ENCODE measurements at regions not wholly inside any gene's neighbourhood (a gene's known extent, or its start where the extent isn't known, plus 50 kb on each side); places are given as distances from the start of the nearest gene placed in this dataset.

DNA sequence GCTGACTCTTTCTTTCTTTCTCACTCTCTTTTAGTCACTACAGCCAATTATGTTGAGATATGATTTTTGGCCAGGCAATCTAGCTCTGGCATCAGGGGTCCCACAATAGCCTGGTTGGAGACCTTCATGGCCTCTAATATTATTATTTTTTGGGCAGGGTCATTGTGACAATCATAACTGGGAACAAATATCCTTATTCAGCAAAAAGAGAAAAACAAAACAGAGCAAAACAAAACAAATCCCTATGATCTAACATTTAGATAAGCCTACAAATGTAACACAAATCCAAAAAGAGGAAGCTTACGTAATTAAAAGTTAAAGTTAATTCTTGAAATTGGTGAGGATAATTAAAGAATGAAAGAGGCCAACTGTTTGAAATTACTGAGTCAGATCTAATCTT lies 640.0 kb downstream of the TUSC7 start:
- Histone ChIP-seq H3K27ac (no peak overlapping the region), H3K27me3 (no peaks in the 10 kb centered on the region), H3K4me3 (no peak overlapping the region), H3K36me3 (no peaks in the 10 kb centered on the region), H3K4me1 (no peaks in the 10 kb centered on the region), H3K9me3 (no peaks in the 10 kb centered on the region)
- TF ChIP-seq, protein P1, sequence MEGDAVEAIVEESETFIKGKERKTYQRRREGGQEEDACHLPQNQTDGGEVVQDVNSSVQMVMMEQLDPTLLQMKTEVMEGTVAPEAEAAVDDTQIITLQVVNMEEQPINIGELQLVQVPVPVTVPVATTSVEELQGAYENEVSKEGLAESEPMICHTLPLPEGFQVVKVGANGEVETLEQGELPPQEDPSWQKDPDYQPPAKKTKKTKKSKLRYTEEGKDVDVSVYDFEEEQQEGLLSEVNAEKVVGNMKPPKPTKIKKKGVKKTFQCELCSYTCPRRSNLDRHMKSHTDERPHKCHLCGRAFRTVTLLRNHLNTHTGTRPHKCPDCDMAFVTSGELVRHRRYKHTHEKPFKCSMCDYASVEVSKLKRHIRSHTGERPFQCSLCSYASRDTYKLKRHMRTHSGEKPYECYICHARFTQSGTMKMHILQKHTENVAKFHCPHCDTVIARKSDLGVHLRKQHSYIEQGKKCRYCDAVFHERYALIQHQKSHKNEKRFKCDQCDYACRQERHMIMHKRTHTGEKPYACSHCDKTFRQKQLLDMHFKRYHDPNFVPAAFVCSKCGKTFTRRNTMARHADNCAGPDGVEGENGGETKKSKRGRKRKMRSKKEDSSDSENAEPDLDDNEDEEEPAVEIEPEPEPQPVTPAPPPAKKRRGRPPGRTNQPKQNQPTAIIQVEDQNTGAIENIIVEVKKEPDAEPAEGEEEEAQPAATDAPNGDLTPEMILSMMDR (IDR thresholded peaks at IDR 0.05) = no peak
- no peak for TF ChIP-seq POLR2A (IDR thresholded peaks at IDR 0.05)
- DNase-seq = no peak

DNA sequence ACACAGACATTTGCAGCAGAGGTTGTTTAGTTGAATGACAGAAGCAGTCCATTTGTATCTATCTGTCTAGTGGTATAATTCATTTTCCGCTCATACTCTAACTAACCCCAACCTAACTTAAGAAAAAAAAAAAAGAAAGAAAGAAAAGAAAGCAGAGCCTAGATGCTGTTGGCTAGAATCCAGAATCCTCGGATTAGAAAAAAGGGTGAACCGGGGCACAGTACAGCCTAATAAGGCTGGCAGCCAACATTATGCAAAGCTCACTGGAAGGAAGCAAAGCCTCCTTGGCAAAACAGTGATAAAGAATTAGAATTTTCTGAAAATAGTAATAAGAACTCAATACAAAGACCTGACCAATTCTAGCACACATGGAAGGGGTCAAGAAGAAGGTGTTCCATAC lies 640.8 kb downstream of the TUSC7 start:
- H3K27me3 ChIP-seq = no peaks in the 10 kb centered on the region
- no peaks in the 10 kb centered on the region for H3K36me3 ChIP-seq
- no peak for TF ChIP-seq POLR2A (IDR thresholded peaks at IDR 0.05)
- TF ChIP-seq, protein P1 (IDR thresholded peaks at IDR 0.05) = no peak
- H3K4me3 ChIP-seq = no peak overlapping the region
- DNase-seq = no peak
- no peaks in the 10 kb centered on the region for H3K9me3 ChIP-seq
- H3K27ac ChIP-seq = no peak overlapping the region
- H3K4me1 ChIP-seq = no peaks in the 10 kb centered on the region

DNA sequence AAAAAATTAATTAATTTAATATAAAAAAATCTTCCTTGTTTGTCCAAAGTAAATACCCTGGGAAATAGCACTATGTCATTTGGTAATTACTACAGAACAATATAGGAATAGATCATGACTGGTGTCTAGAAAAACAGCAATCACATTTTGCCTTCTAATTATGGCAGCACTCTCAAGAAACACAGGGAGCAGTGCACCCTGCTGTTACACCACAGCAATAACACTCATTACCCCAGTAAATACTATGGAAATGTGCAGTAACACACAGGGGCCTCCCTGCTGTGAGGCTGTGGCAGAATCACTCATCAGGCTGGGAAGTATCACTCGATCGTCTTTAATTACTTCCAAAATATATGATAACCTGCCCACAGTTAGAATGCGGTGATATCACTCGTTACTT lies 646.0 kb downstream of the TUSC7 start:
- no peak for TF ChIP-seq POLR2A (IDR thresholded peaks at IDR 0.05)
- TF ChIP-seq, protein P1 (IDR thresholded peaks at IDR 0.05) = peak in 4 of 6 experiments; percentile 27 to 78 (median 76)
- DNase-seq = peak in 1 of 3 donors; percentile 52
- no peaks in the 10 kb centered on the region for H3K4me1 ChIP-seq
- no peak overlapping the region for H3K4me3 ChIP-seq
- no peaks in the 10 kb centered on the region for H3K9me3 ChIP-seq
- no peaks in the 10 kb centered on the region for H3K36me3 ChIP-seq
- H3K27ac ChIP-seq = no peak overlapping the region
- H3K27me3 ChIP-seq = no peaks in the 10 kb centered on the region

DNA sequence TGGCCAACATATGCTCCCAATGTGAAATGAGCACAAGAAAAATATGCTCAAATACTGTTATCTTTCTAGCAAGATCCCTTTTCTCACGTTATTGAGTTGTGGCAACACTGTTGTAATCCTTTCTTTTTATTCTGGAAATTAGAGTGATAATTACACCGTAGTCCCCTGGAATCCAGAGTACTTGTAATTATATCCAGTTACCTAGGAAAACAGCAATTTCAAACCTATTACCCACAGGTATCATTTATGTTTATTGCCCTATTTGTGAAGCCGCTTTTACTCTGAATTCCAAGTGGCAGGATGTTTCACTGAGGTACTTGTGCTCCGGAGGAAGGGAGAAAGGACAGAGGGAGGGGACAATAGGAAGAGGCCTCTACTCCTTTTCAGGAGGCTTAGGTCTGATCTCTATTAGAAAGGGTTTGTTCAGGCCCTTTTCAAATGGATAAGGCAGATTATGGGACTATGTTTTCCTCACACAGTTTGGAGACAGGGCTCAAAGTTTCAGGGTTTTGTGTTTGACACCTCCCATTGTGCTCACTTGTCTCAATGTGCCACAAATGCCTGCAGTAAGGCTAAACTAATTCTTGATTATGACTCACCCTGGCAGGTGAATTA lies 646.6 kb downstream of the TUSC7 start:
- Histone ChIP-seq H3K4me3 (no peak overlapping the region), H3K27me3 (no peaks in the 10 kb centered on the region), H3K27ac (no peak overlapping the region), H3K9me3 (no peaks in the 10 kb centered on the region), H3K4me1 (no peaks in the 10 kb centered on the region), H3K36me3 (no peaks in the 10 kb centered on the region)
- TF ChIP-seq, protein P1 (IDR thresholded peaks at IDR 0.05) = no peak
- no peak for TF ChIP-seq POLR2A (IDR thresholded peaks at IDR 0.05)
- no peak for DNase-seq

DNA sequence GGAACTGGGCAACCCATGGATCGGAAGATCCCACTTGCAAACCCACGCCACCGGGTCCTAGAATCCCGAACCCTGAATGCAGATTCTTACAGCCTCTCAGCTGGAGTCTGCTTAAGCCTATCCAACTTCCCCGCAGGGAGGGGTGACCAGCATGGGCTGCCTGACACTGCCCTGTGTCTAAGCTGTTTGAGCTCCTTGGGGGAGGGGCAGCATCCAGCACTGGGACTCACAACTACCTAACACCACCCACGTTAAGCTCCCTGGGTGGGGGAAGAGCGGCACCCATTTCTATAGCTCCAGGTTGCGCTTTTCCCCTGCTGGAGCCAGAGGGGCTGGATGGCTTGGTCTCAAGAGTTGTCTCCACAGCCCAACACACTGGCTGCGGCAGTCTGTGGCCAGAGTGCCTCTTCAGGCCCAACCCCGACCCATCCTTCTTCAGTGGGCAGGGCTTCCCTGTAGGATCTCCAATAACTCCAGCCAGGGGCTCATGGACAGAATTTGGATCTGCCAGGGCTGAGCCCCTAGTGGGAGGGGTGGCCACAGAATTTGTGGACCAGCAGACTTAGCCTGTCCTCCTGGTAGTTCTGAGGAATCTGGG lies 649.2 kb downstream of the TUSC7 start:
- Histone ChIP-seq H3K4me3 (no peak overlapping the region), H3K9me3 (no peaks in the 10 kb centered on the region), H3K36me3 (no peaks in the 10 kb centered on the region), H3K27ac (no peak overlapping the region), H3K4me1 (no peaks in the 10 kb centered on the region), H3K27me3 (no peaks in the 10 kb centered on the region)
- TF ChIP-seq POLR2A (IDR thresholded peaks at IDR 0.05) = no peak
- TF ChIP-seq, protein P1 (IDR thresholded peaks at IDR 0.05) = no peak
- no peak for DNase-seq

All from Peyer's patch (tissue), 4 donors.